Adrenal gland (tissue), 9 donors: ENCODE measurements at regions not wholly inside any gene's neighbourhood (a gene's known extent, or its start where the extent isn't known, plus 50 kb on each side); places are given as distances from the start of the nearest gene placed in this dataset.

Experiments
- DNase-seq, 7 donors: peaks; one replicate each; pipeline ENCODE4 v3.0.0-alpha.2; 2019 to 2020
- H3K27ac ChIP-seq, 5 donors: fragments of 200-600 bp; sonication (generic) in 4 of 5; 1 replicate in 3 of 5; 2 replicates in 2 of 5; pipeline versions ENCODE4 v1.5.1 to v1.8.0; 2016 to 2020; ENCODE audit warnings: mild to moderate bottlenecking in 1 of 5
- H3K27me3 ChIP-seq: fragments of 200-600 bp; 2 replicates; pipeline ENCODE4 v1.8.0; 2021
- H3K36me3 ChIP-seq, 2 donors: fragments of 200-600 bp; replicated peaks in 1 of 2; 1 replicate in 1 of 2; 2 replicates in 1 of 2; pipeline versions ENCODE4 v1.5.1 to v1.8.0; 2018 to 2022
- H3K4me1 ChIP-seq, 2 donors: fragments of 200-600 bp; replicated peaks in 1 of 2; 1 replicate in 1 of 2; 2 replicates in 1 of 2; pipeline versions ENCODE4 v1.5.1 to v1.8.0; 2018 to 2021
- H3K4me3 ChIP-seq, 4 donors: fragments of 200-600 bp; sonication (generic) in 3 of 4; one replicate each; pipeline ENCODE4 v1.5.1; 2016 to 2018
- H3K9me3 ChIP-seq, 3 donors: fragments of 200-600 bp; sonication (generic) in 1 of 3; replicated peaks in 1 of 3; 1 replicate in 2 of 3; 2 replicates in 1 of 3; pipeline versions ENCODE4 v1.5.1 to v1.8.0; 2016 to 2021
- POLR2A ChIP-seq, 2 donors: fragments of 450-650 bp; IDR thresholded peaks; one replicate each; pipeline ENCODE4 v1.6.1; 2017; ENCODE audit warnings: antibody characterized with exemption in 2 of 2, mild to moderate bottlenecking in 2 of 2, moderate library complexity in 1 of 2
- WGBS, 4 donors: extraction: QIAGEN DNeasy Blood & Tissue Kit in 2 of 4; methylation state at CpG; one replicate each; pipeline versions ENCODE4 v1.1.5 to v1.1.7; 2013 to 2017; 5-methylcytosine and 5-hydroxymethylcytosine counted together
- intact Hi-C, 2 donors: fragments of 100-400 bp; cut with DNase I; formaldehyde crosslinking; loops; one replicate each; pipeline versions ENCODE4 v1.14.1 to v1.15.0; 2022 to 2023
- TF ChIP-seq, protein P1 (sequence below), 6 experiments: fragments of 450-650 bp in 4 of 6; fragments of 200-600 bp in 2 of 6; sonication (generic) in 1 of 6; IDR thresholded peaks; 1 replicate in 5 of 6; 2 replicates in 1 of 6; pipeline versions ENCODE4 v1.5.1 to v1.8.0; 2016 to 2021; ENCODE audit warnings: antibody characterized with exemption in 6 of 6, mild to moderate bottlenecking in 2 of 6, moderate library complexity in 1 of 6
- donor health status: healthy with polysubstance abuse.
- donor health status: Bipolar disorder and iron deficiency.
- donor health status: DM: yes; HTN: yes; CAD: no.
- donor health status: DM: no; HTN: no; CAD: no.
- donor health status: DM: no; HTN: no; CAD: no.

DNA sequence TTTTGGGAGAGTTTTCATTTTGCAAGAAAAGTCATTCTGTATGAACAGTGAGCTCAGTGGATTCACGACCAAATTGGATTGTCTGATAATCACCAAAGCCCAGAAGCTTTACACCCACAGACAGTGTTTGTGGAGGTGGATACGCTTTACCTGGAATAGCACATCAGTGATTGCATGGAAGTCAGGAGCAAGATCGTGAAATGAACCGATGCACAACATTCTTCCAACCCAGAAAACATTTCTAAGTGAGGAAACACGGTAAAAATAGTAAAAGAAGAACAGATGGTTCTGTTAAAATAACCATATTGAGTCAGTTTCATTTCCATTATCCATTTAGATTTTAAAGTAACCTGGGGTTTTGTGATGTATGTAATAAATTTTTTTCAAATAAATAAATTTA lies 478.2 kb upstream of the PFKP start:
- Histone ChIP-seq H3K9me3 (no peaks in the 10 kb centered on the region), H3K4me3 (no peak overlapping the region), H3K4me1 (no peaks in the 10 kb centered on the region), H3K36me3 (no peaks in the 10 kb centered on the region), H3K27ac (no peak overlapping the region), H3K27me3 (no peaks in the 10 kb centered on the region)
- WGBS, 4 donors = 68 to 72% (median 71%) methylated on average over 5 of the region's 5 CpGs
- intact Hi-C loops = no loop called here
- no peak for DNase-seq
- no peak for TF ChIP-seq POLR2A (IDR thresholded peaks at IDR 0.05)
- TF ChIP-seq, protein P1, sequence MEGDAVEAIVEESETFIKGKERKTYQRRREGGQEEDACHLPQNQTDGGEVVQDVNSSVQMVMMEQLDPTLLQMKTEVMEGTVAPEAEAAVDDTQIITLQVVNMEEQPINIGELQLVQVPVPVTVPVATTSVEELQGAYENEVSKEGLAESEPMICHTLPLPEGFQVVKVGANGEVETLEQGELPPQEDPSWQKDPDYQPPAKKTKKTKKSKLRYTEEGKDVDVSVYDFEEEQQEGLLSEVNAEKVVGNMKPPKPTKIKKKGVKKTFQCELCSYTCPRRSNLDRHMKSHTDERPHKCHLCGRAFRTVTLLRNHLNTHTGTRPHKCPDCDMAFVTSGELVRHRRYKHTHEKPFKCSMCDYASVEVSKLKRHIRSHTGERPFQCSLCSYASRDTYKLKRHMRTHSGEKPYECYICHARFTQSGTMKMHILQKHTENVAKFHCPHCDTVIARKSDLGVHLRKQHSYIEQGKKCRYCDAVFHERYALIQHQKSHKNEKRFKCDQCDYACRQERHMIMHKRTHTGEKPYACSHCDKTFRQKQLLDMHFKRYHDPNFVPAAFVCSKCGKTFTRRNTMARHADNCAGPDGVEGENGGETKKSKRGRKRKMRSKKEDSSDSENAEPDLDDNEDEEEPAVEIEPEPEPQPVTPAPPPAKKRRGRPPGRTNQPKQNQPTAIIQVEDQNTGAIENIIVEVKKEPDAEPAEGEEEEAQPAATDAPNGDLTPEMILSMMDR (IDR thresholded peaks at IDR 0.05) = no peak

DNA sequence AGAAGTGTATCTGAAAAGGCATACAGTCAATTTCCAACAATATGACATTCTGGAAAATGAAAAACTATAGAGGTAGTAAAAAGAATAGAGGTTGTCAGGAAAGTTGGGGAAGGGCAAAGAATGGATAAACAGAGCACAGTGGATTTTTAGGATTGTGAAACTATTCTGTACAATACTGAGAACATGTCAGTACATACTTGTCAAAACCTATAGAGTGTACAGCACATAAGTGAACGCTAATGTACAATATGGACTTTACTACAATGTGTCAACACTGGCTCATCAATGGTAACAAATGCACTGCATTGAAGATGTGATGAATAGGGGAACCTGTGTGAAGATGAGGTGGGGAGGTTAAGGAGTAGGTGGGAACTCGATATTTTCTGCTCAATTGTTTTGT lies 483.0 kb upstream of the PFKP start:
- DNase-seq = no peak
- 87 to 90% (median 89%) methylated on average over 2 of the region's 2 CpGs for WGBS, 4 donors
- no peak for TF ChIP-seq POLR2A (IDR thresholded peaks at IDR 0.05)
- TF ChIP-seq, protein P1 (IDR thresholded peaks at IDR 0.05) = no peak
- Histone ChIP-seq H3K4me3 (no peak overlapping the region), H3K9me3 (no peaks in the 10 kb centered on the region), H3K4me1 (no peaks in the 10 kb centered on the region), H3K27me3 (no peaks in the 10 kb centered on the region), H3K27ac (no peak overlapping the region), H3K36me3 (no peaks in the 10 kb centered on the region)
- intact Hi-C loops = no loop called here

DNA sequence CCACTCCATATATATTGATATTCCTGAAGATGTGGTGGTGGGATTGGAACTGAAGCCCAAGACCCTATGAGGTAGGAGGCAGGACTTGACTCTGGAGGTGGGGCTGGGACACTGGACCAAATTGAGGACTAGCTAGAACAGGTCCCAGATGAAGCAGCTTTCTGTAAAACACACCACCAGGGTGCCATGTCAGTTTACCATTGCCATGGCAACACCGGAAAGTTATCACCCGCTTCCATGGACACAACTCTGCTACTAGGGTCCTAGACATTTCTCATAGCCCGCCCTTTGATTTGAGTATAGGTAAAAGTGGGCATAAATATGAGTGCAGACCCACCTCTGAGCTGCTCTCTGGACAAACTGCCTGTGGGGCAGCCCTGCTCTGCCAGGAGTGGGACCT lies 490.5 kb upstream of the PFKP start:
- 50 to 58% (median 54%) methylated on average over 2 to 3 of the region's 3 CpGs for WGBS, 4 donors

DNA sequence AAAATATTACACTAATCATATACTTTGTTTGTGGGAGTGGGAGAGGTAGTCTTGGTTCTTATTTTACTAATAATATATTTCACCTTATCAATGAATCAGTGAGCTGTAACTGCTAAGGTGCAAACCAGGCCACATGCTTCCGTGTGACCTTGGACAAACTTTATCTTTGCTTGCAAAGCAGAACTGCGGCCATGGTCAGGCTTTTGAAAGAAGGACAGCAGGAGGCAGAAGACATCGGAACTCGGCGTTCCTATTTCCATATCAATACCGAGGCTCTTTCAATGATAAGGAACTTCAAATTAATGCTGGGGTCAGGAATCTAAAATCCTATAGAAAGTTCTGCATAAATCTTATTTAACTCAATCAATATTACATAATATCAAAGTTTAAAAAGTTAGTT lies 491.9 kb upstream of the PFKP start:
- Histone ChIP-seq H3K27me3 (no peaks in the 10 kb centered on the region), H3K36me3 (no peaks in the 10 kb centered on the region), H3K9me3 (no peaks in the 10 kb centered on the region), H3K27ac (no peak overlapping the region), H3K4me3 (no peak overlapping the region), H3K4me1 (no peaks in the 10 kb centered on the region)
- no peak for DNase-seq
- 18 to 34% (median 28%) methylated on average over 6 of the region's 6 CpGs for WGBS, 4 donors
- intact Hi-C loops = no loop called here
- TF ChIP-seq, protein P1 (IDR thresholded peaks at IDR 0.05) = no peak
- TF ChIP-seq POLR2A (IDR thresholded peaks at IDR 0.05) = no peak

More for the DNA sequence above, 490.5 kb upstream of the PFKP start:
- intact Hi-C loops = no loop called here
- Histone ChIP-seq H3K9me3 (no peaks in the 10 kb centered on the region), H3K27ac (no peak overlapping the region), H3K4me1 (no peaks in the 10 kb centered on the region), H3K36me3 (no peaks in the 10 kb centered on the region), H3K4me3 (no peak overlapping the region), H3K27me3 (no peaks in the 10 kb centered on the region)
- no peak for DNase-seq
- no peak for TF ChIP-seq POLR2A (IDR thresholded peaks at IDR 0.05)
- TF ChIP-seq, protein P1 (IDR thresholded peaks at IDR 0.05) = no peak
